H1 (cell line): ENCODE measurements at regions not wholly inside any gene's neighbourhood (a gene's known extent, or its start where the extent isn't known, plus 50 kb on each side); places are given as distances from the start of the nearest gene placed in this dataset.

Source experiments
- CTCF ChIA-PET: fragments of 300-600 bp; sonication (Branson Sonifier 250); formaldehyde crosslinking; loops from one replicate; lab custom pipeline; 2021; ENCODE audit not compliant: partially characterized antibody; lab: Charles Lee
- POLR2A ChIA-PET: fragments of 300-600 bp; sonication (Branson Sonifier 250); formaldehyde crosslinking; loops from one replicate; lab custom pipeline; 2021; ENCODE audit warnings: inconsistent platforms; ENCODE audit not compliant: partially characterized antibody; lab: Charles Lee
- DNase-seq, 2 experiments: peaks; one replicate each; pipeline versions ENCODE4 v3.0.0 to v3.0.0-alpha.2; 2010 to 2022; ENCODE audit warnings: low spot score in 2 of 2, low read depth in 1 of 2, mixed read lengths in 1 of 2
- FAIRE-seq: peaks from 2 replicates; lab custom pipeline; 2011; peaks lifted over from hg19 to GRCh38; lab: Jason Lieb, UNC
- H2AFZ ChIP-seq: 2 replicates; pipeline ENCODE4 v1.8.1; 2012; ENCODE audit warnings: low read length, inconsistent platforms
- H2AK5ac ChIP-seq: 2 replicates; pipeline ENCODE4 v1.6.1; 2013; ENCODE audit warnings: low read depth, low read length
- H2BK120ac ChIP-seq: replicated peaks from 2 replicates; pipeline ENCODE3; 2013; ENCODE audit warnings: low read depth, low read length, inconsistent platforms
- H2BK12ac ChIP-seq: 2 replicates; pipeline ENCODE4 v1.6.1; 2013; ENCODE audit warnings: low read depth, low read length
- H2BK15ac ChIP-seq: 2 replicates; pipeline ENCODE4 v1.6.1; 2013; ENCODE audit warnings: low read length
- H2BK20ac ChIP-seq: 2 replicates; pipeline ENCODE4 v1.6.1; 2013; ENCODE audit warnings: low read length
- H2BK5ac ChIP-seq: 2 replicates; pipeline ENCODE4 v1.6.1; 2013; ENCODE audit warnings: low read depth, low read length
- H3K14ac ChIP-seq: 2 replicates; pipeline ENCODE4 v1.6.1; 2013; ENCODE audit warnings: inconsistent platforms; ENCODE audit not compliant: insufficient read length
- H3K18ac ChIP-seq: 2 replicates; pipeline ENCODE4 v1.6.1; 2013; ENCODE audit warnings: low read length; ENCODE audit errors: extremely low read depth
- H3K23ac ChIP-seq: 2 replicates; pipeline ENCODE4 v1.6.1; 2013; ENCODE audit warnings: inconsistent platforms; ENCODE audit not compliant: insufficient read length
- H3K23me2 ChIP-seq: 2 replicates; pipeline ENCODE4 v1.6.1; 2013; ENCODE audit warnings: low read depth, low read length
- H3K27ac ChIP-seq: 2 replicates; pipeline ENCODE4 v1.6.1; 2011; ENCODE audit warnings: low read depth, low read length, inconsistent platforms
- H3K27me3 ChIP-seq, 4 experiments: replicated peaks in 1 of 4; 1 replicate in 1 of 4; 2 replicates in 3 of 4; pipeline versions ENCODE4 v1.6.1 to v1.8.1; 2011 to 2013; ENCODE audit warnings: low read length in 3 of 4, mild to moderate bottlenecking in 3 of 4, inconsistent platforms in 2 of 4, mixed read lengths in 2 of 4, moderate library complexity in 1 of 4; ENCODE audit not compliant: control insufficient read depth in 3 of 4, insufficient read depth in 3 of 4; ENCODE audit errors: extremely low read depth in 1 of 4
- H3K36me3 ChIP-seq, 4 experiments: 2 replicates each; pipeline versions ENCODE4 v1.6.1 to v1.8.1; 2011 to 2013; ENCODE audit warnings: mild to moderate bottlenecking in 4 of 4, low read length in 3 of 4, moderate library complexity in 2 of 4, control low read depth in 1 of 4, inconsistent platforms in 1 of 4; ENCODE audit not compliant: insufficient read depth in 4 of 4, control insufficient read depth in 2 of 4
- H3K4ac ChIP-seq: replicated peaks from 2 replicates; pipeline ENCODE3; 2013; ENCODE audit warnings: low read length, low read depth, mixed read lengths, inconsistent platforms; ENCODE audit not compliant: insufficient read length
- H3K4me1 ChIP-seq, 4 experiments: replicated peaks in 1 of 4; 1 replicate in 1 of 4; 2 replicates in 3 of 4; pipeline versions ENCODE4 v1.6.1 to v1.8.1; 2011 to 2013; ENCODE audit warnings: low read length in 3 of 4, inconsistent platforms in 2 of 4, mixed read lengths in 1 of 4; ENCODE audit not compliant: insufficient read depth in 4 of 4, control insufficient read depth in 3 of 4
- H3K4me2 ChIP-seq, 2 experiments: 2 replicates each; pipeline versions ENCODE4 v1.6.1 to v1.8.1; 2011 to 2013; ENCODE audit warnings: low read depth in 2 of 2, low read length in 2 of 2, control low read depth in 1 of 2, inconsistent platforms in 1 of 2, mild to moderate bottlenecking in 1 of 2; ENCODE audit not compliant: insufficient read depth in 1 of 2
- H3K4me3 ChIP-seq, 4 experiments: fragments of 200-600, 300-600 bp in 1 of 4; sonication (generic), shearing (Covaris generic), sonication (Bioruptor Twin) in 1 of 4; 2 replicates each; pipeline versions ENCODE4 v1.5.1 to v1.8.1; 2011 to 2016; ENCODE audit warnings: low read length in 4 of 4, low read depth in 3 of 4, control low read depth in 2 of 4, inconsistent platforms in 2 of 4, mild to moderate bottlenecking in 2 of 4, mixed read lengths in 1 of 4, moderate library complexity in 1 of 4; ENCODE audit not compliant: insufficient read depth in 2 of 4; ENCODE audit errors: extremely low read depth in 1 of 4
- H3K56ac ChIP-seq: replicated peaks from 2 replicates; pipeline ENCODE3; 2013; ENCODE audit warnings: low read depth, mild to moderate bottlenecking, mixed read lengths, low read length, inconsistent platforms; ENCODE audit not compliant: insufficient read length
- H3K79me1 ChIP-seq: 2 replicates; pipeline ENCODE4 v1.6.1; 2013; ENCODE audit warnings: low read depth, low read length, control low read depth
- H3K79me2 ChIP-seq, 2 experiments: 2 replicates each; pipeline versions ENCODE4 v1.6.1 to v1.8.1; 2012 to 2013; ENCODE audit warnings: low read length in 2 of 2, mild to moderate bottlenecking in 2 of 2, inconsistent platforms in 1 of 2; ENCODE audit not compliant: insufficient read depth in 2 of 2, control insufficient read depth in 1 of 2
- H3K9ac ChIP-seq, 4 experiments: replicated peaks in 1 of 4; 1 replicate in 1 of 4; 2 replicates in 3 of 4; pipeline versions ENCODE4 v1.6.1 to v1.8.1; 2011 to 2013; ENCODE audit warnings: low read depth in 3 of 4, low read length in 3 of 4, control low read depth in 2 of 4, mild to moderate bottlenecking in 2 of 4, moderate library complexity in 2 of 4, inconsistent platforms in 1 of 4; ENCODE audit errors: extremely low read depth in 1 of 4
- H3K9me3 ChIP-seq, 2 experiments: 2 replicates each; pipeline versions ENCODE4 v1.6.1 to v1.8.1; 2012 to 2013; ENCODE audit warnings: mild to moderate bottlenecking in 2 of 2, moderate library complexity in 2 of 2, control low read depth in 1 of 2, inconsistent platforms in 1 of 2, low read depth in 1 of 2, low read length in 1 of 2, mixed read lengths in 1 of 2; ENCODE audit not compliant: insufficient read depth in 2 of 2
- H4K20me1 ChIP-seq, 2 experiments: replicated peaks in 1 of 2; 2 replicates each; pipeline versions ENCODE3 to v1.8.1; 2011 to 2013; ENCODE audit warnings: inconsistent platforms in 2 of 2, low read length in 2 of 2, mild to moderate bottlenecking in 1 of 2; ENCODE audit not compliant: insufficient read depth in 2 of 2, control insufficient read depth in 1 of 2
- H4K5ac ChIP-seq: 2 replicates; pipeline ENCODE4 v1.6.1; 2013; ENCODE audit warnings: low read length, low read depth, mixed read lengths, inconsistent platforms; ENCODE audit not compliant: insufficient read length
- H4K8ac ChIP-seq: 2 replicates; pipeline ENCODE4 v1.8.0; 2013; ENCODE audit warnings: mild to moderate bottlenecking, moderate library complexity, low read length, inconsistent platforms; ENCODE audit not compliant: insufficient read depth; ENCODE audit errors: extremely low read depth
- H4K91ac ChIP-seq: replicated peaks from 2 replicates; pipeline ENCODE3; 2013; ENCODE audit warnings: low read length, mixed read lengths, inconsistent platforms; ENCODE audit not compliant: insufficient read length
- ASH2L ChIP-seq: fragments of 200-600, 300-600 bp; sonication (generic); IDR thresholded peaks from one replicate; pipeline ENCODE4 v1.7.1; 2017; ENCODE audit warnings: low read length
- BACH1 ChIP-seq: IDR thresholded peaks from 2 replicates; pipeline ENCODE4 v1.6.1; 2012; ENCODE audit warnings: low read length, improper control_type of control experiment
- BCL11A ChIP-seq, 2 experiments: IDR thresholded peaks; one replicate each; pipeline ENCODE4 v1.6.1; 2011; ENCODE audit warnings: low read depth in 2 of 2, low read length in 2 of 2, mild to moderate bottlenecking in 2 of 2
- CEBPB ChIP-seq: IDR thresholded peaks from 2 replicates; pipeline ENCODE4 v1.6.1; 2012; ENCODE audit warnings: low read depth, low read length
- CTBP2 ChIP-seq: IDR thresholded peaks from 2 replicates; pipeline ENCODE4 v1.7.0; 2011; ENCODE audit warnings: borderline replicate concordance, mild to moderate bottlenecking, moderate library complexity, mixed read lengths, low read length; ENCODE audit not compliant: insufficient read depth, insufficient read length
- CTCF ChIP-seq, 3 experiments: IDR thresholded peaks; 1 replicate in 2 of 3; 2 replicates in 1 of 3; pipeline versions ENCODE4 v1.5.1 to v1.6.1; 2011; ENCODE audit warnings: low read length in 3 of 3, mild to moderate bottlenecking in 3 of 3, inconsistent platforms in 2 of 3, low read depth in 1 of 3, moderate library complexity in 1 of 3; ENCODE audit not compliant: insufficient read depth in 1 of 3; ENCODE audit errors: control extremely low read depth in 1 of 3
- HDAC2 ChIP-seq, 2 experiments: fragments of 300-600 bp in 1 of 2; sonication (generic) in 1 of 2; IDR thresholded peaks; 2 replicates each; pipeline ENCODE4 v1.6.1; 2011 to 2012; ENCODE audit warnings: low read depth in 2 of 2, low read length in 2 of 2, mild to moderate bottlenecking in 2 of 2, moderate library complexity in 2 of 2, borderline replicate concordance in 1 of 2, inconsistent platforms in 1 of 2
- HDAC6 ChIP-seq: IDR thresholded peaks from one replicate; pipeline ENCODE4 v1.7.1; 2012; ENCODE audit warnings: low read depth, mild to moderate bottlenecking, inconsistent platforms, low read length, moderate library complexity
- JUND ChIP-seq: IDR thresholded peaks from 2 replicates; pipeline ENCODE4 v1.6.1; 2011; ENCODE audit warnings: mild to moderate bottlenecking, improper control_type of control experiment, low read length
- SRF ChIP-seq: IDR thresholded peaks from 2 replicates; pipeline ENCODE4 v1.6.1; 2011; ENCODE audit warnings: mild to moderate bottlenecking, low read depth, low read length, moderate library complexity
- TAF1 ChIP-seq: IDR thresholded peaks from 2 replicates; pipeline ENCODE4 v1.6.1; 2011; ENCODE audit warnings: mild to moderate bottlenecking, low read depth, low read length
- TAF7 ChIP-seq: optimal IDR thresholded peaks from 2 replicates; pipeline ENCODE3; 2011; ENCODE audit warnings: low read depth, mild to moderate bottlenecking, inconsistent platforms, low read length, moderate library complexity, borderline replicate concordance
- TEAD4 ChIP-seq: IDR thresholded peaks from 2 replicates; pipeline ENCODE4 v1.6.1; 2012; ENCODE audit warnings: low read depth, low read length, inconsistent platforms, mixed read lengths
- WGBS, 2 experiments: shearing (Covaris generic) in 1 of 2; methylation state at CpG; one replicate each; pipeline versions ENCODE4 v1.1.6 to v1.1.7; 2013 to 2015; ENCODE audit warnings: low lambda C conversion rate in 2 of 2, mixed read lengths in 2 of 2, inconsistent platforms in 1 of 2, low coverage in 1 of 2, missing lambda C conversion rate in 1 of 2; ENCODE audit not compliant: insufficient replicate concordance in 2 of 2, insufficient coverage in 1 of 2, insufficient read length in 1 of 2; ENCODE audit errors: extremely low coverage in 1 of 2, missing lambda C conversion rate in 1 of 2; 5-methylcytosine and 5-hydroxymethylcytosine counted together

DNA sequence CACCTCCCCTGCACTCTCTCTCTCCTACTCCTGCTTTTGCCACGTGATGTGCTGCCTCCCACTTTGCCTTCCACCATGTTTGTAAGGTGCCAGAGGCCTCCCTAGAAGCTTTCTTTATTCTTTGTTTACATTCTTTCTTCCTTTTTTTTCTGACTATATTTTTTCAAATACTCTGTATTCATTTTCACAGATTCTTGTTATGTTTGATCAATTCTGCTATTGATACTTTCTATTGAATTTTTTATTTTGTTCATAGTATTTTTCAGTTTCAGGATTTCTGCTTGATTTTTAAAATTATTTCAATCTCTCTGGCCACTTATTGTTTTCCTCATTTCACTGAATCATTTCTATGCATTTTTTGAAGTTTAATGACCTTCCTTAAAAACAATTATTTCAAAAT, 801.8 kb downstream of the GRIK2 start:
- Histone ChIP-seq H3K23ac (no peak overlapping the region), H3K9ac (no peak overlapping the region), H2BK15ac (no peak overlapping the region), H3K36me3 (peaks cover 0 to 2% (median 0%) of the 10 kb centered on the region in 4 experiments; a peak in 1 of 8 replicates), H4K8ac (no peak overlapping the region), H3K18ac (no peak overlapping the region), H4K5ac (no peak overlapping the region), H2AK5ac (no peak overlapping the region), H2BK20ac (no peak overlapping the region), H4K20me1 (no peaks in the 10 kb centered on the region), H3K14ac (no peak overlapping the region), H3K79me1 (no peaks in the 10 kb centered on the region), H3K4me1 (no peaks in the 10 kb centered on the region), H3K23me2 (no peaks in the 10 kb centered on the region), H2BK12ac (no peak overlapping the region), H3K27ac (no peak overlapping the region), H3K56ac (no peak overlapping the region), H3K4ac (no peak overlapping the region), H3K4me2 (no peak overlapping the region), H4K91ac (no peak overlapping the region), H2AFZ (no peak overlapping the region), H3K9me3 (peaks cover 17 to 18% of the 10 kb centered on the region in 2 experiments; a peak in 3 of 4 replicates), H3K27me3 (no peaks in the 10 kb centered on the region), H3K4me3 (no peak overlapping the region), H2BK120ac (no peak overlapping the region), H3K79me2 (no peaks in the 10 kb centered on the region), H2BK5ac (no peak overlapping the region)
- no peak for DNase-seq
- TF ChIP-seq CTBP2, result no peak
- no peak for TF ChIP-seq JUND
- TF ChIP-seq CEBPB, result no peak
- TF ChIP-seq BCL11A (IDR thresholded peaks at IDR 0.05; ENCODE audit: low read depth in 2 of 2, low read length in 2 of 2), result no peak
- no peak for TF ChIP-seq BACH1
- TF ChIP-seq SRF, result no peak
- TF ChIP-seq CTCF (IDR thresholded peaks at IDR 0.05; ENCODE audit: control extremely low read depth in 1 of 3, insufficient read depth in 1 of 3, low read depth in 1 of 3, low read length in 3 of 3), result no peak
- no peak for TF ChIP-seq TAF1
- no peak for TF ChIP-seq ASH2L
- TF ChIP-seq TAF7, result no peak
- no peak for TF ChIP-seq TEAD4
- no peak for TF ChIP-seq HDAC6
- no peak for TF ChIP-seq HDAC2 (IDR thresholded peaks at IDR 0.05; ENCODE audit: borderline replicate concordance in 1 of 2, low read depth in 2 of 2, low read length in 2 of 2)
- POLR2A ChIA-PET, result no interaction called here
- no peak for FAIRE-seq
- CTCF ChIA-PET, result no interaction called here
- WGBS, 2 experiments, result 93% methylated on average over 1 of the region's 1 CpG; no CpG with 5 or more reads in 1 of the 2 experiments
